ENCODE measurements at regions not wholly inside any gene's neighbourhood (a gene's known extent, or its start where the extent isn't known, plus 50 kb on each side); places are given as distances from the start of the nearest gene placed in this dataset.

GRCh38 chr3:66740260-66740659 is 239.4 kb upstream of the LRIG1 start:
- in situ Hi-C loops (cut with HindIII; ENCODE audit: low sequenced_read_pairs) = no loop called here

- in situ Hi-C loops (cut with HindIII; ENCODE audit: low sequenced_read_pairs) = no loop called here
These were observed 243.7 kb upstream of the LRIG1 start for GRCh38 chr3:66744521-66744920.

GRCh38 chr3:66744986-66745385 is 244.2 kb upstream of the LRIG1 start:
- in situ Hi-C loops (cut with HindIII; ENCODE audit: low sequenced_read_pairs) = no loop called here

- in situ Hi-C loops (cut with HindIII; ENCODE audit: low sequenced_read_pairs) = no loop called here
These were observed 246.4 kb upstream of the LRIG1 start for GRCh38 chr3:66747261-66747660.

- in situ Hi-C loops (cut with HindIII; ENCODE audit: low sequenced_read_pairs) = no loop called here
These were observed 246.9 kb upstream of the LRIG1 start for GRCh38 chr3:66747696-66748095.

GRCh38 chr3:66748175-66748876 is 247.5 kb upstream of the LRIG1 start:
- in situ Hi-C loops (cut with HindIII; ENCODE audit: low sequenced_read_pairs) = no loop called here

- in situ Hi-C loops (cut with HindIII; ENCODE audit: low sequenced_read_pairs) = no loop called here
These were observed 246.3 kb upstream of the KBTBD8 start for GRCh38 chr3:66751842-66752241.

- in situ Hi-C loops (cut with HindIII; ENCODE audit: low sequenced_read_pairs) = no loop called here
These were observed 244.4 kb upstream of the KBTBD8 start for GRCh38 chr3:66753670-66754069.

GRCh38 chr3:66754613-66755012 is 243.5 kb upstream of the KBTBD8 start:
- in situ Hi-C loops (cut with HindIII; ENCODE audit: low sequenced_read_pairs) = no loop called here

- in situ Hi-C loops (cut with HindIII; ENCODE audit: low sequenced_read_pairs) = no loop called here
These were observed 242.2 kb upstream of the KBTBD8 start for GRCh38 chr3:66755924-66756323.

- in situ Hi-C loops (cut with HindIII; ENCODE audit: low sequenced_read_pairs) = no loop called here
These were observed 241.6 kb upstream of the KBTBD8 start for GRCh38 chr3:66756468-66757036.

- in situ Hi-C loops (cut with HindIII; ENCODE audit: low sequenced_read_pairs) = no loop called here
These were observed 236.9 kb upstream of the KBTBD8 start for GRCh38 chr3:66761093-66761780.

GRCh38 chr3:66762916-66763693 is 235.0 kb upstream of the KBTBD8 start:
- in situ Hi-C loops (cut with HindIII; ENCODE audit: low sequenced_read_pairs) = no loop called here

- in situ Hi-C loops (cut with HindIII; ENCODE audit: low sequenced_read_pairs) = no loop called here
These were observed 220.0 kb upstream of the KBTBD8 start for GRCh38 chr3:66778107-66778506.

- in situ Hi-C loops (cut with HindIII; ENCODE audit: low sequenced_read_pairs) = no loop called here
These were observed 219.3 kb upstream of the KBTBD8 start for GRCh38 chr3:66778777-66779176.

- in situ Hi-C loops (cut with HindIII; ENCODE audit: low sequenced_read_pairs) = no loop called here
These were observed 212.8 kb upstream of the KBTBD8 start for GRCh38 chr3:66785191-66785909.

- in situ Hi-C loops (cut with HindIII; ENCODE audit: low sequenced_read_pairs) = no loop called here
These were observed 208.4 kb upstream of the KBTBD8 start for GRCh38 chr3:66789580-66790237.

- in situ Hi-C loops (cut with HindIII; ENCODE audit: low sequenced_read_pairs) = no loop called here
These were observed 206.0 kb upstream of the KBTBD8 start for GRCh38 chr3:66792086-66792485.

- in situ Hi-C loops (cut with HindIII; ENCODE audit: low sequenced_read_pairs) = no loop called here
These were observed 202.7 kb upstream of the KBTBD8 start for GRCh38 chr3:66795365-66795764.

- in situ Hi-C loops (cut with HindIII; ENCODE audit: low sequenced_read_pairs) = no loop called here
These were observed 201.8 kb upstream of the KBTBD8 start for GRCh38 chr3:66796343-66796742.

All from DLD1 (cell line).